HG02642 (cell line): ENCODE measurements at regions not wholly inside any gene's neighbourhood (a gene's known extent, or its start where the extent isn't known, plus 50 kb on each side); places are given as distances from the start of the nearest gene placed in this dataset.

Experiments
- ATAC-seq: cut with Tn5 transposase; IDR thresholded peaks from one replicate; pipeline ENCODE4 v1.9.1; 2021; ENCODE audit warnings: mild to moderate bottlenecking; ENCODE audit not compliant: unreplicated experiment, poor library complexity

GRCh38 chr2:23112517-23112916 is 272.5 kb upstream of the KLHL29 start:
- no peak for ATAC-seq

- ATAC-seq = no peak
Measured at GRCh38 chr2:23114299-23114698, 270.7 kb upstream of the KLHL29 start.

DNA sequence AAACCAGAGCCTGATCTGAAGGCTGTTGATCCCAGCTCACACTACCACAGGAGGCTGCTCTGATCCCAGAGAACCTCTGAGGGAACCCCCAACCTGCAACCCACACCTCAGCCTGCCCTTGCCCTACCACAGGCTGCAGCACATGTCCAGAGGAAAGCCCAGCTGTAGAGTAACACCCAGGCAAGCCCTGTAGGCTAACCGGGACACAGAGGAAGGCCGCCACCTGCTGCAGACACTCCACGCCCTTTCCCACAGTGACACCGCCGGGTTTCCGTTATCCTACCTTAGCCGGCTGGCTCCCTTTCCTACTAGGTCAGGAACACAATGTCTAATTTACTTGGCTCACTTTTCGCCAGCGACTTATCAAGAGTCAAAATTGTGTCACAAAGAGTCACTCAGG is 266.7 kb upstream of the KLHL29 start:
- ATAC-seq = no peak

GRCh38 chr2:23118894-23119293 is 266.1 kb upstream of the KLHL29 start:
- ATAC-seq = no peak

DNA sequence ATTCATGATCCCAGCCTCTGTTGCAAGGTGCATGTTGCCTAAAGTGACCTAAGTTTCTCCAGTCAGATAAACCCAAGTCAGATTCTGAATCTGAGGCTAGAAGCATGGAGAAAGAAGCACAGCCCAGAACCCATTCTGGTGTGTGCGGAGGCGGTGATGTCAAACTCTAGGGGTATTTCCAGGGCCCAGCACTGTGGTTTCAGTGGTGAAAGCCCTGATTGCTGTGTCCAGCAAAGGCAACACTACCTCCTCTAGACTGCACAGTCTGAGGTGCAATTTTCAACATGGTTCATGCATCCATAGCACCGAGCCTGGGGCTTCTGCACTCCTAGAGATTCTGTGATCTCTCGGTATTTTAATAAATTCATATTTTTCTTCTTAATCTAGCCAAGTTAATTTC is 264.8 kb upstream of the KLHL29 start:
- no peak for ATAC-seq

DNA sequence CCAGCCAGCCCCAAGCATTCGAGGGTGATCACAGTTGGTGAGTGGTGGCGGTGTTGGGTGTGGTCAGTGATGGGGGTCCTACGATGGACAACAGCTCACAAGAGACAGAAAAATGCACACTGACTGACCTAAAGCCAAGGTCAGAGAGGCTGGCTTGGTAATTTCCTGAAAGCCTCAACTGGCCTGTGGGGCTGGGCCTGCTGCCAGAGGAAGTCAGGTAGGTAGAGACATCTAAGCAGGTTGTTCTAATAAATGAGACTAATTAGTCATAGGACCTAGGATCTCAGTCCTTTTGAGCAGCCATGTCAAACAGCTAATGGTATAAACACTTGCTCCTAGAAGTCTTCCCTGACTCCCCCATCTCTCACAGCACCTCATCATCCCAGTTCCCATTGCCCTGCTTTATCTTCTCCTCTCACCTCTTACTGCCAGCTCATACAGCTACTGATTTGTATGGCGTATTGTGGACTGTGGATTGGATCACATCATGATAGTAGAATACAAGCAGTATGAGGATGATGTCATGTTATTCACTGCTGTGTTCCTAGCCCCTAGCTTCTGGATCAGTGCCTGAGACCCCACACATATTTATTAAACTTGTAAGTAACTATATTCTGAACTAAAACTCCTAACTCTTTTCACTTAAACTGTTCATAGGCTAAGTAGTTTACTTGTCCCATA is 262.9 kb upstream of the KLHL29 start:
- ATAC-seq = no peak

DNA sequence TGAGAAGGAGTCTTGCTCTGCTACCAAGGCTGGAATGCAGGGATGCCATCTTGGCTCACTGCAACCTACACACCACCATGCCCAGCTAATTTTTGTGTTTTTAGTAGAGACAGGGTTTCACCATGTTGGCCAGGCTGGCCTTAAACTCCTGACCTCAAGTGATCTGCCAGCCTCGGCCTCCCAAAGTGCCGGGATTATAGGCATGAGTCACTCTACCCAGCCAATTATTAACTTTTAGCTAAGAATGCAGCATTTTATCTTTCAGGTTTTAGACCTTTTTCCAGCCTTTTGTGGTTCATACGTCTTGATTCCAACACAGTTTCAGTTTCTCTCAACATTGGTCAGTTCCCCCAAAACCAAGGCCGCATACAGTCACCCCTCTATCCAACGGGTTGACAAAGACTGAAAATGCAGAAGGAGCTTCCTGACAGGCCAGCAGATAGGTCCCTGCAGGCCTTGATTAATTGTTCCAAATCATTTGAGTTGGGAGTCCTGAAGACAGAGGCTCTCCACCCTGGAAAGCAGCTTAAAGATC is 262.2 kb upstream of the KLHL29 start:
- ATAC-seq = no peak

DNA sequence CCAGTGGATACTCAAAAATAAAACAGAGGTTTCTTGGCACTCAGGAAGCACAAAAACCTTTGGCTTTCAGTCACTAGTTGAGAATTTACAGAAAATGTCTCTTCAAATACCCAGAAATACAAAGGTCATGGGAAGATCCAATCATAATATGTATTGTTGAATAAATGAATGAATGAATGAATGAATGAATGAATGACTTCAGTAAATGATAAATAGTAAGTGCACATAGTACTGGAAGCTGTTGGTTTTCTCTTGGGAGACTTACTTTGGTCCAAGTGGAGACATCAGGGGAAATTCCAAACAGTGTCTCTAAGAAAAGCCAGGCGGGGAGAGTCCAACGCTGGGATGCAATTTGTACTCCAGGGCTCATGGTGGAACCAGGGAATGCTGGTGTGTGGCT is 261.3 kb upstream of the KLHL29 start:
- ATAC-seq = no peak

DNA sequence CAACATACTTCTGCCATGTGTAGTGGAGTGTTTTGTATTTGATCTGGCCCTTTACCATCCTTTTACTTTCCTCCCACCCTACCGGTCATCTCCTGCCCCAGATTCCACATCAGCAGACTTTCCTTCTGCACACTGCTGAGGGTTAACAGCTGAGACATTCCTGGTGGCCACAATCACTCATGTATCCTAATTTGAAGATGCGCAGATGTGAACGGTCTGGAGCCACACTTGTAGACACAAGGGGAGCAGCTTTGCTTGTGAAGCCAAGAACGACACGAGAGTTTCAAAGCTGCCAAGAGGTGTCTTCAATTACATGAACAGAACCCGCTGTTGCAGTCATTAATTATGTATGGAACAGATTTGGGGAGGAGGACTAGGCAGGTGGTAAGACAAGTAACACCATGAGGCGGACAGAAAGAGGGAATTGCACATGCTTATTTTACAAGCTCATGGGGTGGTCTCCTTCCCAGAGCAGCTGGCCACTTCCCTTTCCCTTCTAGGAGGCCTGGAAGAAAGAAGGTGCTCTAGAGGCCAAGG is 260.7 kb upstream of the KLHL29 start:
- no peak for ATAC-seq

- ATAC-seq = no peak
Measured at GRCh38 chr2:23127465-23127864, 257.5 kb upstream of the KLHL29 start.

- ATAC-seq = no peak
Measured at GRCh38 chr2:23128684-23129292, 256.2 kb upstream of the KLHL29 start.

DNA sequence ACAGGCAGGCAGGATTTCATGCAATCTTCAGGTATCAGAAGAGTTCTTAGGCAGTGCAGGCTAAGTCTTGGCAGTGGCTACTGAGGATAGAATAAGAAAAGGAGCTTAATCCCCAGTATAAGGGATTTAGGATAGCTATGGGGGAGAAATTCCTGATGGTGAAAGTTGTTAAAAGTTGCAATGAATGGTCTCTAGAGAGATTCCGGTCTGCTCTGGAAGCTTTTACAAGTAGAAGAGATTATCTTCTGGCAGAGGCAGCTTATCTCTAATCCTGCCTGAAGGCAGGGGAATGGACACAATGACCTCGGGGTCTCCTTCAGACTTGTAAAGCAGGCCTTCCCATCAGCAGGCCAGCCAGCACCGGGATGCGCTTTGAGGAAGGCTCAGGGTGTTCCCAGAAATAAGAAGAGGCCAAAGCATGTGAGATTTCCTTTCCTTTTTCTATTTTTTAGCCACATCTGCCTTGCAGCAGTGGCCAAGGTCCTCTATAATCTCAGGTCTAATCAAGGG is 253.9 kb upstream of the KLHL29 start:
- ATAC-seq = no peak

DNA sequence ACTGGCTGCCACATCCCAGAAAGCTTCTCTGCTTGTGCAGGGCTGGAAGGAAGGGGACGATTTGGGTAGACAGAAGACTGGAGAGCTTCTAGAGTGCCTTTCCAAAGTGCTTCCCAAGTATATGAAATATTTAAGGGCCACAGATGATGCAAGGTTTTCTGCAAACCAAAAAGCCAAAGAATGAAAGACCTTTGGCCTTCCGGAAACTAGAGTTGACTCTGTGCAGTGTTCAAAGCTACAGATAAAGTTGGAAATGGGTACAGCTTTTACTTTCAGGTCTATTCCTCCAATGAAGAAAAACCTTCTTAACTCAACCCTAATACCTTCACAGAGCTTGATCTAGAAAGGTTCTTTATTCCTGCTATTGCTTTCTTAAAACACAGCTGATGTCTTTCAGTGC is 253.0 kb upstream of the KLHL29 start:
- no peak for ATAC-seq

DNA sequence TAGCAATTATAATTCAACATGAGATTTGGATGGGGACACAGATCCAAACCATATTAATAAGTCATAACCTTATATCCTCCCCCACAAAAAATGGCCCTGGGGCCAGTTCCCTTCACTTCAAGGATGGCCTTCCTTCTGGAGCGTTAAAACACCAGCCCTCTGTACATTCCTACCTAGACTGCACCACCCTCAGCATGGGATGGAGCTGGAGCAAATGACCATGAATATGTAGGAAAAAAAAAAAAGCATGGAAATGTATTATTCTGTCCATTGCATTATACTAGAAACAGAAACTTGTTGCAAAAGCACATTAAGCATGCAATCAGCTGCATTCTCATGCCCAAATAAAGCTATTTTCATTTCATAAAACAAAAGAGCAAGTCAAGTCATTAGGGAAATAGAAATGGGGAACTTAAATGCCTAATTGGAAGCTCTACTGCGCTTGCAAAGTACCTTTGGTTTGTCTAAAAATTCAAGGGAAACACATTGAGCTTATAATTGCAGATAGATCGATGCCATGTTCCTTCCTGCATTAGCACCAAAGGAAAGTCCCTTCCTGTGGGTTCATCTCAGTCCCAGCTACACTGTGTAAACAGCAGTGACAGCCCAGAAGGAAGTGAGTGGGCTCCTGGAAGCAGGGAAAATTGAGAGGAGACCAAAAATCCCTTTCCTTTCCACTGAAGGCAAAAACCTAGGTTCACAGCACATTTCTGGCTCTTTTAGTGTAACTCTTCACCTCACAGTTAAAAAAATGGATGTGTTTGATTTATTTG is 252.0 kb upstream of the KLHL29 start:
- ATAC-seq = no peak

GRCh38 chr2:23134726-23135125 is 250.3 kb upstream of the KLHL29 start:
- ATAC-seq = no peak

DNA sequence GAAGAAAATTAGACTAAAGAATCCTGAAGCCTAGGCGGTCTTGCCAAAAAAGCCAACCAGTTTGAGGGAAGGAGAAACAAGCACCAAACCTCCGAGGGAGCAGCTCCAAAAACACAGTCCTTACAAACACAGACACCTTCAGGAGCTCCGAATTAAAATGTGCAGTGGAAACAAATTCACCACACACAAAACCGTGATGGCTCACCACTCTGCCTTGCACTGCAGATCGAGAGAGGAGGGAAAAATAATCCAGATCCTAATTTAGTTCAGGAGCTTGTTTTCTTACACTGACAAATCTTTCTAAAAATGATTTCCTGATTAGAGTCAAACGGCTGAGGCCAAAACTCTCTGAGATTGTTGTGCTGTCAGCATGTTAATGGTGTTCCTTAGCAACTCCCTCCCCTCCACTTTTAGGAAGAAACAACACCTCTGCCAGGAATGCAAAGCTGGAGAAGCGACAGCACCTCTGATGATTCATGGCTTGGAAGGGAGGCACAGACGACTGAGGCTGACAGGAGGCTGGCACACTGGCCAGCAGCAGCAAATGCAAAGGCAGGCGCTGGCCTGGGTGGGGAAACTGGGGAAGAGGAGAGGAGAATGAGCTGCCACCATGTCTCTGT is 249.4 kb upstream of the KLHL29 start:
- no peak for ATAC-seq

- no peak for ATAC-seq
Measured at GRCh38 chr2:23137166-23137565, 247.8 kb upstream of the KLHL29 start.

- no peak for ATAC-seq
Measured at GRCh38 chr2:23138701-23139100, 246.3 kb upstream of the KLHL29 start.

GRCh38 chr2:23145460-23145859 is 239.5 kb upstream of the KLHL29 start:
- no peak for ATAC-seq

DNA sequence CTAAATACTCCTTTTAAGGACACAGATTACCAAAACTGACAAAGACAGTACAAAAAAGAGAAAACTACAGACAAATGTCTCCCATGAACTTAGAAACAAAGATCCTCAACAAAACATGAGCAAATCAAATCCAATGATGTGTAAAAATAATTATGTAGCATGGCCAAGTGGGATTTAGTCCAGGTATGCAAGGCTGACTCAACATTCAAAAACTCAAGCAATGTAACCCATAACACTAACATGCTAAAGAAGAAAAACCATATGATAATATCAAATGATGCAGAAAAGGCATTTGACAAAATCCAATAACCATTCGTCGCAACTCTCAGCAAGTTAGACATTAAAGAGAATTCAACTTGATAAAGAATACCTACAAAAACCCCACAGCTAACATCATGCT is 239.0 kb upstream of the KLHL29 start:
- no peak for ATAC-seq
